Testis (tissue), 2 donors: ENCODE measurements at regions not wholly inside any gene's neighbourhood (a gene's known extent, or its start where the extent isn't known, plus 50 kb on each side); places are given as distances from the start of the nearest gene placed in this dataset.
A peak's percentile ranks its signal among the peaks of the same experiment; 100 is the strongest.

Experiments used
- DNase-seq: peaks from one replicate; pipeline ENCODE4 v3.0.0-alpha.2; 2019
- H3K27ac ChIP-seq, 2 donors: fragments of 200-600 bp; sonication (generic); one replicate each; pipeline ENCODE4 v1.5.1; 2019
- H3K27me3 ChIP-seq: fragments of 200-600 bp; sonication (generic); one replicate; pipeline ENCODE4 v1.5.1; 2019
- H3K36me3 ChIP-seq: fragments of 200-600 bp; sonication (generic); one replicate; pipeline ENCODE4 v1.5.1; 2017; ENCODE audit warnings: low read depth; ENCODE audit errors: missing control alignments
- H3K4me1 ChIP-seq: fragments of 200-600 bp; sonication (generic); one replicate; pipeline ENCODE4 v1.5.1; 2019
- H3K4me3 ChIP-seq, 2 donors: fragments of 200-600 bp; sonication (generic); one replicate each; pipeline ENCODE4 v1.5.1; 2017 to 2019
- H3K9me3 ChIP-seq: fragments of 200-600 bp; sonication (generic); one replicate; pipeline ENCODE4 v1.5.1; 2017
- CTCF ChIP-seq, 3 experiments: fragments of 450-650 bp in 2 of 3; fragments of 200-600 bp in 1 of 3; sonication (generic) in 1 of 3; IDR thresholded peaks; one replicate each; pipeline ENCODE4 v1.5.1; 2016 to 2019; ENCODE audit warnings: antibody characterized with exemption in 3 of 3, mild to moderate bottlenecking in 2 of 3, moderate library complexity in 1 of 3
- POLR2A ChIP-seq: fragments of 450-650 bp; IDR thresholded peaks from one replicate; pipeline ENCODE4 v1.6.1; 2017; ENCODE audit warnings: antibody characterized with exemption, mild to moderate bottlenecking, moderate library complexity
- WGBS, 2 donors: methylation state at CpG; one replicate each; pipeline ENCODE4 v1.1.5; 2018; 5-methylcytosine and 5-hydroxymethylcytosine counted together
- intact Hi-C: fragments of 100-400 bp; cut with DNase I; formaldehyde crosslinking; loops from one replicate; pipeline ENCODE4 v1.15.1; 2023; ENCODE audit warnings: low total_unique reads

DNA sequence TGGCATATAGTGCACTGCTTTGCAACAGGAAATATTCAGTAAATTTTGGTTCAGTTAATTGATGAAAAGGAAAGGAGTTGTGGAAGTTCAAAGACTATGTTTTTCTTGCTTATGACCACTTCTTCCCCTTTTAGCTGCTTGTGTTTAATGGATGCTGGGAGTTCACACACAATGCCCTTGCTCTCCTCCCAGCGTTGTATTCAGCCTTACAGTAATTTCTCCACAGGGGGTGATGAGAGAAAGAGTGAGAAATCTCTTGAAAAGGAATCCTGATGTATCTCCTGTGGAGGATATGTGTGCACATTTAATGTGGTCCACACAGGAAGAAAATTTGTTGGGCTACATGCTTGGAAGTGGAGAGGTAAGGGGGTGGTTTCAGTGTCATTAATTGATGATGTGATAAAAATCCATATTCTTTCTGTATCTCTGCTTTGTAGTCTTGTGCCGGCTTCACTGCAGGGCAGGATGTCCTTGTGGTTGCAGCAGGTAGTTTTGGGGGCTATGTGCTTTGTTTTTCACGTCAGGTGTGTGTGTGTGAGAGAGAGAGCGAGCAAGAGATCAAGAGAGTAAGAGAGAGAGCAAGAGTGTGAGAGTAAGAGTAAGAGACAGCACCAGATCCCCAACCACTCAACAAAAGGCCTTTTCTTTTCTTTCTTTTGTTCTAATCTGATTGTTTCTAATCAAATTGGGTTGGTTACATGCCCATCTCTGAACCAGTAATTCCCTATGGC, 204.4 kb downstream of the RWDD3 start:
- intact Hi-C loops, result no loop called here
- H3K4me3 ChIP-seq, result no peak overlapping the region
- no peaks in the 10 kb centered on the region for H3K9me3 ChIP-seq
- DNase-seq, result no peak
- WGBS, 2 donors, result 68 to 72% methylated on average over 4 of the region's 4 CpGs
- no peaks in the 10 kb centered on the region for H3K4me1 ChIP-seq
- no peak overlapping the region for H3K27ac ChIP-seq
- TF ChIP-seq CTCF (IDR thresholded peaks at IDR 0.05) (no peak), POLR2A (no peak)
- H3K27me3 ChIP-seq, result no peaks in the 10 kb centered on the region
- H3K36me3 ChIP-seq, result no peaks in the 10 kb centered on the region

GRCh38 chr1:95440511-95440910, 206.5 kb downstream of the RWDD3 start:
- no peaks in the 10 kb centered on the region for H3K4me1 ChIP-seq
- no peaks in the 10 kb centered on the region for H3K27me3 ChIP-seq
- H3K36me3 ChIP-seq, result no peaks in the 10 kb centered on the region
- H3K9me3 ChIP-seq, result no peaks in the 10 kb centered on the region
- 44 to 64% methylated on average over 4 of the region's 4 CpGs for WGBS, 2 donors
- intact Hi-C loops, result no loop called here
- TF ChIP-seq CTCF (IDR thresholded peaks at IDR 0.05), result no peak
- TF ChIP-seq POLR2A, result no peak
- H3K4me3 ChIP-seq, result no peak overlapping the region
- no peak for DNase-seq
- no peak overlapping the region for H3K27ac ChIP-seq

DNA sequence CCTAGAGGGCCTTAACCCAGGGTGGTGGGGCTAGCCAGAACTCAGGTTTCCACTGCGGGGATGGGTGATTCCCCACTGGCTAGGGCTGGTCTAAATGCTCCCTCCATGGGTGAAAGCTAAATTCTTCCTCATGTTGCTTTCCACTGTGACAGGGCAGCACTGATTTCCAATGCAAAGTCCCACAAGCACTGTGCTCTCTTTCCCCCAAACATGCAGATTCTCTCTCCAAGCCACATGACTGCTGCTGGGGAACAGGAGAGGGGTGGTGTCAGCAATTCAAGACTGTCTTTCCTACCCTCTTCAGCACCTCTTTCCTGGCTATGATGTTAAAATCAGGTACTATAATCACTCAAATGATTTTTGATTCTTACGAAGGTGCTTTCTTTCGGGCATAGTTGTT, 215.5 kb downstream of the RWDD3 start:
- Histone ChIP-seq H3K4me1 (no peaks in the 10 kb centered on the region), H3K36me3 (no peaks in the 10 kb centered on the region), H3K9me3 (no peaks in the 10 kb centered on the region), H3K4me3 (no peak overlapping the region), H3K27ac (no peak overlapping the region), H3K27me3 (no peaks in the 10 kb centered on the region)
- intact Hi-C loops, result no loop called here
- no peak for DNase-seq
- 89 to 94% methylated on average over 2 to 3 of the region's 3 CpGs for WGBS, 2 donors
- no peak for TF ChIP-seq CTCF (IDR thresholded peaks at IDR 0.05)
- no peak for TF ChIP-seq POLR2A

GRCh38 chr1:95451054-95451453, 217.0 kb downstream of the RWDD3 start:
- no peak for DNase-seq
- no peaks in the 10 kb centered on the region for H3K9me3 ChIP-seq
- H3K36me3 ChIP-seq, result no peaks in the 10 kb centered on the region
- no peaks in the 10 kb centered on the region for H3K4me1 ChIP-seq
- no peak overlapping the region for H3K4me3 ChIP-seq
- no peak overlapping the region for H3K27ac ChIP-seq
- WGBS, 2 donors, result 80 to 82% methylated on average over 3 of the region's 3 CpGs
- peak in 1 of 3 experiments; percentile 12 for TF ChIP-seq CTCF (IDR thresholded peaks at IDR 0.05)
- TF ChIP-seq POLR2A, result no peak
- H3K27me3 ChIP-seq, result no peaks in the 10 kb centered on the region
- intact Hi-C loops, result no loop called here

GRCh38 chr1:95451904-95452303, 217.9 kb downstream of the RWDD3 start:
- intact Hi-C loops, result no loop called here
- no peak for DNase-seq
- Histone ChIP-seq H3K27me3 (no peaks in the 10 kb centered on the region), H3K4me3 (no peak overlapping the region), H3K9me3 (no peaks in the 10 kb centered on the region), H3K4me1 (no peaks in the 10 kb centered on the region), H3K27ac (no peak overlapping the region), H3K36me3 (no peaks in the 10 kb centered on the region)
- TF ChIP-seq CTCF (IDR thresholded peaks at IDR 0.05) (no peak), POLR2A (no peak)
- WGBS, 2 donors, result 34 to 44% methylated on average over 3 of the region's 3 CpGs
